Epithelial cell of esophagus (primary cell): ENCODE measurements at regions not wholly inside any gene's neighbourhood (a gene's known extent, or its start where the extent isn't known, plus 50 kb on each side); places are given as distances from the start of the nearest gene placed in this dataset.
A peak's percentile ranks its signal among the peaks of the same experiment; 100 is the strongest.

ENCODE experiments used
- DNase-seq: peaks from one replicate; pipeline ENCODE4 v3.0.0; 2010; ENCODE audit warnings: low read depth
- H3K4me3 ChIP-seq: 2 replicates; pipeline ENCODE4 v1.5.1; 2011; ENCODE audit warnings: mild to moderate bottlenecking, low read length, control low read depth
- CTCF ChIP-seq: IDR thresholded peaks from 2 replicates; pipeline ENCODE4 v1.5.1; 2011; ENCODE audit warnings: low read depth, mild to moderate bottlenecking, low read length, control low read depth, inconsistent platforms; ENCODE audit not compliant: insufficient read depth; ENCODE audit errors: missing control alignments

DNA sequence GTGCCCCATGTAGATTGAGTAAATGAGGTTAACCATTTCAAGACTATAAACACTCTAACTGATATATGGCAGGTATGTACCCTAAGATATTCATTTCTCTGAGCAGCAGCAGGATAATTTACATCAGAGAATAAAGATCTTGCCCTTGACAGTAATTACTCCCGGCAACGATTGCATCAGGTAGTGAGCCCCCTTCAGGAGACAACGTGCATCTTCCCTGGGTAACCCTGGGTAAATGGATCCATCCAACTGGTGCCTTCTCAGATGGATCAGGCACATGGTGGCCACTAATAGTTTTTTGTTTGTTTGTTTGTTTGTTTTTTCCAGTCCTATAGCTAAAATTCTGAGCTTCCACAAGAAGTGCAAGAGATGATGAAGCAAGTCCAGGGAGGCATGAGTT is 469.4 kb upstream of the SLC35B3 start:
- no peak overlapping the region for H3K4me3 ChIP-seq
- peak; percentile 9 for DNase-seq
- TF ChIP-seq CTCF = peak; percentile 36

DNA sequence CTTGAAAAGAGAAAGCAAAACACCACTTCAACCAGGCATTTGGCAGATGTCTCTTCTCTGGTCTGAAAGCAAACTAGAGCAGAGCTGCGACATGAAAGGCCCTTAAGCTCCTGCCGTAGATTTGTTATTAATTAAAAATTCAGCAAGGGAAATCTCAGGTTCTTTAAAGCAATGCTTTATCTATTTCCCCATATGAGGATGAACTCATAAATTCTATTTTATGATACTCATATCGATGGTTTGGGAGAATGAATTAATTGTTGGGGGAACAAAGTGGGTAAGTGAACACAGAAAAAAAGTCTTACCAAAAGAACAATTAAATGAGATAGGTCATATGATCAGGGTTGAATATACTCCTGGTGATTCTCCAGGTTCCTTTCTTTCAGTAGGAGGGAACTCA is 464.7 kb upstream of the SLC35B3 start:
- DNase-seq = no peak
- no peak overlapping the region for H3K4me3 ChIP-seq
- TF ChIP-seq CTCF = no peak

- peak; percentile 52 for DNase-seq
- TF ChIP-seq CTCF = no peak
- H3K4me3 ChIP-seq = no peak overlapping the region
Observed at GRCh38 chr6:8889514-8889913, 454.2 kb upstream of the SLC35B3 start.

DNA sequence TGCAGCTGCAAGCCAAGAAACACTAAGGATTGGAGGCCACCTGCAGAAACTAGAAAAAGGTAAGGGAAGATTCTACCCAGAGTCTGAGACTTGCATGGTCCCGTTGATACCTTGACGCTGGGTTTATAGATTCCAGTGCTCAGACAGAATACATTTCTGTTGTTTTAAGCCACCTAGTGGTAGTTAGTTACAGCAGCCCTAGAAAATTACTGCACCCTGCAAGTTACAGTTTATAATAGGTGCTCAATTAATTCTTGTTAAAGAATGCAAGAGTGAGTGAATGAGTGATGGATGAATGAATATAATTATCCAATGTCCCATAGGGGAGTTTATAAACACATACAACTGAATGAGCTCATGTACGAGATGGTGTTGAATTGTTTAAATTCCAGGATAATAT is 453.1 kb upstream of the SLC35B3 start:
- TF ChIP-seq CTCF = peak; percentile 43
- peak; percentile 39 for DNase-seq
- no peak overlapping the region for H3K4me3 ChIP-seq

GRCh38 chr6:8881663-8882062 is 446.3 kb upstream of the SLC35B3 start:
- no peak overlapping the region for H3K4me3 ChIP-seq
- DNase-seq = no peak
- TF ChIP-seq CTCF = no peak

- TF ChIP-seq CTCF = no peak
- DNase-seq = peak; percentile 21
- H3K4me3 ChIP-seq = no peak overlapping the region
Observed at GRCh38 chr6:8879334-8879733, 444.0 kb upstream of the SLC35B3 start.

- TF ChIP-seq CTCF = no peak
- no peak overlapping the region for H3K4me3 ChIP-seq
- DNase-seq = no peak
Observed at GRCh38 chr6:8875986-8876385, 440.6 kb upstream of the SLC35B3 start.
